PFSK-1 (cell line): ENCODE measurements at regions not wholly inside any gene's neighbourhood (a gene's known extent, or its start where the extent isn't known, plus 50 kb on each side); places are given as distances from the start of the nearest gene placed in this dataset.

Experiments
- REST ChIP-seq, 2 experiments: IDR thresholded peaks; 2 replicates each; pipeline versions ENCODE4 v1.6.1 to v1.8.0; 2011 to 2012; ENCODE audit warnings: low read depth in 2 of 2, low read length in 2 of 2, control low read depth in 1 of 2, inconsistent platforms in 1 of 2, mild to moderate bottlenecking in 1 of 2, moderate library complexity in 1 of 2; ENCODE audit not compliant: insufficient read depth in 1 of 2
- TAF1 ChIP-seq: IDR thresholded peaks from 2 replicates; pipeline ENCODE4 v1.6.1; 2012; ENCODE audit warnings: low read length, control low read depth, borderline replicate concordance; ENCODE audit not compliant: insufficient read depth

- TF ChIP-seq REST (IDR thresholded peaks at IDR 0.05; ENCODE audit: insufficient read depth in 1 of 2, low read depth in 2 of 2, low read length in 2 of 2) (no peak), TAF1 (no peak)
Measured at GRCh38 chr12:93290391-93290790, 87.3 kb upstream of the NUDT4 start.
